GM21529 (cell line): ENCODE measurements at regions not wholly inside any gene's neighbourhood (a gene's known extent, or its start where the extent isn't known, plus 50 kb on each side); places are given as distances from the start of the nearest gene placed in this dataset.

Experiments used
- ATAC-seq: cut with Tn5 transposase; IDR thresholded peaks from one replicate; pipeline ENCODE4 v1.9.1; 2021; ENCODE audit not compliant: unreplicated experiment

DNA sequence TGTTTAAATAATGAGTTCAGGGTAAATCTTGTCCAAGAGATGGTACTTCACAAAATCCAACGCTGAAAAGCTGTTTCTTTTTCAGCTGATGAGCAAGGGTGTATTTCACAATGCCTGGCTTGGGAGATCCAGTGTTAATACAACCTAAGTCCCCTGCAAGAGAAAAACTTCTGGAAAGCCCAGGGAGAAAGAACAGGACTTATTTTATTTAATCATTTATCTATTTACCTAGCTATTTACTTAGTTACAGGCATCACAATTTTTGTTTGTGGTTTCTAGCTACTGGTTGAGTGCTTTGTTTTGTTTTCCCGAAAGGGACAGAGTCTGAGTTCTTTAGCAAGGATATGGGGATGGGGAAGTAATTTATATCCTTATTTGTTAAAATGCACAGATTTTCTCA is 598.2 kb upstream of the SYT4 start:
- ATAC-seq: no peak

DNA sequence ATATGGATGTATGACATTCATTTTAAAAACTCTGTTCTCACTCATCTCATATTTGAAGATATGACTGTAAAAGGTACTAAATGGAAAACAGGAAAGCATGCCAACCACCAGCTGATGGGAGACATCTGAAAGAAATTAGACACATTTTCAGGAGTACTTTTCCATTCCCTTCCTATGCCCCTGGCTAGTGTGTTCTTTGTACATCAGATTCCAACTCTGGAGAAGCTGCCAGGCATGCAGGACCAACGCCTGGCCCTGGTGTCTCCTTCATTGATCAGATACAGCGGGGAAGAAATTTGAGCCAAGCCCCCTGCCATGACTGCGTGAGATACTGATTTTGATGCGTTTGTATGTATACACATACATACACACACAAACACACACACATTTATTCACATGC is 599.0 kb upstream of the SYT4 start:
- ATAC-seq: no peak

DNA sequence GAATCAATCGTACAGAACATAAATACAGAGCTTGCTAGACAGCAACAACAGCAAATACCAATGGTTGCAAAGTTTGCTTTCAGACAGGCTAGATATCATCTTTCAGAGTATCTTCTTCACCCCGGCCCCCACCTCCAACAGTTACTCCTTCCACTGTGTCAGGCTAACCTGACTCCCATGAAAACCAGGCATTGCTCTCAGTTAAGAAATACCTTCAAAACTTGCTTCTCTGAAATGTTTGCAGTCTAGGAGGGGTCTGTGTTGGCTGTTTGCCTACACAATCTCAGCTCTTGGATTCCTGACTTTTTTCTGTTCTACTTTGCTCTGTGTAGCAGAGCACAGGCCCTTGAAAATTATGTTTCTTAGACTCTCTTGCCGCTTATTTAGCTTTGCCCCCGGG is 599.5 kb upstream of the SYT4 start:
- no peak for ATAC-seq

DNA sequence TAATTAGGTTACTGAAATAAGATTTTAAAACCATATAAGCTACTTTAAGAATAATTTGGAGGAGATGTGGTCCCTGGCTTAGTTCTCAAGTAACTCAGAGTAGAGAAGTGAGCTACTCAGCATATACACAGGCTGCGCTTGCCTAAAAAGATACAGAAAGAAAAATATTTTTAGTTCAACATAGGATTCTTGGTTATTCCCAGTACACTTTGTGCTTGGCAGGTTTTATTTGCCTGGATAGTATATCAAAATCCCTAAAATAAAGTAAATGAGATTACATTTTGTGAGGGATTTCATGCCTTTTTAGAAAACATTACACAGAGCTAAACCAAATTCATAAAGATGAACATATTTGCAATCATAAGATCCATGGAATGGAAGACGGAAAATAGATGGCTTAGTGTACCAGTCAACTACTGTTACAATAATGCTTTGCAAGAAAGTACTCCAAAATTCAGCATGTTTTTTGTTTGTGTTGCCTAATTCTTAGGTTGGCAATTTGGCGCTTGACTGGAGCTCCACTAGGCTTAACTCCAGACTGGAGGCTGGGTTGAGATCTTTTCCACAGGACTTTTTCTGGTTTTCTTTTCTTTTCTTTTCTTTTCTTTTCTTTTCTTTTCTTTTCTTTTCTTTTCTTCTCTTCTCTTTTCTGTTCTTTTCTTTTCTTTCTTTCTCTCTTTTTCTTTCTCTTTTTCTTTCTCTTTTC is 600.5 kb upstream of the SYT4 start:
- ATAC-seq: no peak

DNA sequence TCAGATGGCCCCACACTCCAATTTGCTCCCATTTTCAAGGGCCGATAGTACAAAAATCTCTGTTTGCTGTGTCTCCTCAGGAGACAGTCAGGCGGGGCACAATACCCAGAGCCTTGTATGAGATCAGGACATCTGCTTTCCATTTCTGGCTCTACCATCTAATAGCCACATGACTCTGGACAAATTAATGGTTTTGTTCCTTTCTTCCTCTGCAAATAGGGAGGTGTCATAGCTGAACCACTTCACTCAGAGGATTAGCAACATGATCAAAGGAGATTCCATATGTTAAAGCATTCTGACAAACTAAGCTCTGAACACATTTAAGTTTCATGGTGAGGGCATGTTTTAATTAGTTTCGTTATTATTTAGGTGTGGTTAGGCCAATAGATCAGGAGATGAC is 602.1 kb upstream of the SYT4 start:
- ATAC-seq: no peak

DNA sequence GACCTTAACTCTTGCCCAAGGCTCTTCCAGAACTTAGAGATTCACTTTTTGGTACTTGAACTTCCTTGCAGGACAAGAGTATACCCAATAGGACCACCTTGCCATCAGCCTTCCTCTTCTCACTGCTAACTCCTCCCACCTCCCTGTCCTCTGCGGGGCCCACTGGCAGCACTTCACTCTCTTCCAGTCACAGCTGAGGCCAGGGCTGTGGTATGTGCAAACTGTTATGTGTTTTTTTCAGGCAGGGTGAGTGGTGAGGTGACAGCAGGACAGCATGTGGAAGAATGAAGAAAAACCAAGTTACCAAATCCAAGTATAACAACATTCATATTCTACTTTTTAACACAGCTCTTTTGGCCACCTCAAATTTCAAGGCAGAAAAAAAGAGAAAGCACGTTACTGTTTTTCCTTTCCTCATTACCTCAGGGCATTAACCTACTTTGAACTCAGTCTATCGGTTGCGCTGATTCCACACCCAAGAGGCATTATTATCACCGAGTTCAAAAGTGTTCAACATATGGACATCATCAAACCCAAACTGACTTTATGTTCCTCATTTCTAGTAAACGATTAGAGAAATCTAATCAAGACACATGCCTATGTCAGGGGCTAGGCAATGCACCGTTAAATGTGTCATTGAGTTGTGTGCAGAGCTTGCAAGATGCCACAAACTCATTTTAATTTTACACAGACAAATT is 605.2 kb upstream of the SYT4 start:
- no peak for ATAC-seq

DNA sequence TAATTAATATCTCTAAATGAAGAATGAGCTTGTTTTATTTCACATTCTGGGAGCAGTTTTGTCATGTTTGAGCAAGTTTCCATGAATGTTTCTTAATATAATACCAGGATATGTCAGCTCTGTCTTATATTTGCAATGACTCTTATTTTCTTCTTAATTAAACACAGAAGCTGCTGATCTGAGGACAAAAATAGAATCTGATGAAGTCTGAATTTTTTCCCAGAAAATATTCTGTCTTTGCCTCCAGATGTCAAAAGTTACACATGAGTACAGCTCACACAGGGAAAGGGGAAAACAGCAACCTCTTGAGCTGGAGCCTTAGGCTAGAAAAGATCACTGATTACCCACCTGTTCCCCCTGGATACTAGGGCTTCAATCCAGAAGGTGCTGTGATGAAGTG is 606.6 kb upstream of the SYT4 start:
- no peak for ATAC-seq

DNA sequence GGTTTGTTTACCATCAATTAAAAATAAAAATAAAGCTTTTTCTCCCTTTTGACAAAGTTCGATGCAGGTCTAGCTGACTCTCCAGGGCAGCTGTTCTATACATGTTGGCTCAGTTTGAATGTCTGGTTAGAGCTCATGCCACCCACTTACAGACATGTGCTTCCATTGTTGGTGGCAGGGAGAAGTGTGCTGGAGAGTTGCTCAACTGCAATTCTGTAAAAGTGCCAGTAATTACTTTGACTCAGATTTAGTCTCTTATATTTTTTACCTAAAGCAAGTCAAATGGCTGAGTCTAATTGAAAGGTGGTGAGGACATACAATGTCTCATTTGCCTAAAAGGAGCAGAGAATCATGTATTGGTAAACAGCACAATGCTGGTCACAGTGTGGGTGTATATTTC is 609.1 kb upstream of the SYT4 start:
- no peak for ATAC-seq

DNA sequence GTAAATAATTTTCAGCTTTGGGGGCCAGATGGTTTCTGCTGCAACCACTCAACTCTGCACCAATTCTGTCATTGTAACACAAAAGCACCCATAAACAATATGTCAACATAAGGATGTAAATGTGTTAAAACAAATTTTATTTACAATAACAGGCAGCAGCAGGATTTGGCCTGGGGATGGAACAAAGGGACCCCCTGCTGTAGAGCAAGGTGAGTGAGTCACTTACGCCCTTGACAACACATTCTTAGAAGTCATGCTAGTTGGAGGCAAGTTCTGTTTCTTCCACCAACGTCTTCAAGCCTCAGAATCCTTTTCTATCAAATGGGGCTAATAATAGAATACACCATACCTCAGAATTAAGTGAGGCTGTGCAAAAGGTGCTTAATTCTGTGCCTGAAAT is 610.2 kb upstream of the SYT4 start:
- no peak for ATAC-seq

DNA sequence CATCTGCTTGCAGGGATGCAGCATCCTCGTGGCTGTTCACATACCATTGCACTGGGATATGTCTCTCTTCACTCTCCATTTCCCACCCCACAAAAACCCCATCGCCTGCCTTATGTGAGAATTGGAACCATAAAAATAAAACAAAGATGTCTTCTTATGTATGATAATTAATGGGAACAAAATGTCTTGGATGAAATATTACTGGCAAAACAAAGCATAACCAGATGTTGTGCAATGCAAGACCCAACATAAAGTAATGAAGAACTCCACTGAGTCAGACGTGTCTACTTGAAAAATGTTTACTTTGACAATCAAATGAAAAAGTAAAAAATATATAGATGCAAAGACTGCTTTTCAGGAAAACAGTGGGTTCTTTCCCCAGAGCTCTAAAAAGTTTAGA is 611.3 kb upstream of the SYT4 start:
- no peak for ATAC-seq

DNA sequence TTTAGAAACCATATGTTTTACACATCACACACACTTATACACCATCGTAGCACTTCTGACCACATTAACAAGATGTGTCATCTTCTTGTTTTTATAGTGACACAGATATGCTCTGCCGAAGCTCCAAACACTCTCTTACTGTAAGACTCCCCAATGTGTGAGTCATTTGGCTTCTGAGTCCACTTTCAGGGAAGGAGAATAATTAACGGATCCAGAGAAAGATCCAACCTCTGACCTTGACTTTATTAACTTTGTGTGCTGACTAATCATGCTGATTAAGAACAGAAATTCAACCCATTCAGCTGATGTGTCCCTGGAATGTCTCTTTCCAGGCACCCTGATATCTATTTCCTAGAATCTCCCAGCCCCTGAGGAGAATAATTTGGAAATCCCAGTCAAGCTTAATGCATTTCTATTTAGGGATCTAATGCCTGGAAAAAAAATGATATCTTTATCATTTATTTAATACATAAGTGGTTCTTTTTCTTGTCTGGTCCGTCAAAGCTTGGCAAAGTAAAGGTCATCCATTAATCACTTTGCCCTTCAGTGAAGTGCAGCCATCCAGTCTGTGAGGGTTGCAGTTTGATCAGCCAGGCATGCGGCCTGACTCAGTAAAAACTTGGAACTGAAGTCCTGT is 615.8 kb upstream of the SYT4 start:
- ATAC-seq: no peak

DNA sequence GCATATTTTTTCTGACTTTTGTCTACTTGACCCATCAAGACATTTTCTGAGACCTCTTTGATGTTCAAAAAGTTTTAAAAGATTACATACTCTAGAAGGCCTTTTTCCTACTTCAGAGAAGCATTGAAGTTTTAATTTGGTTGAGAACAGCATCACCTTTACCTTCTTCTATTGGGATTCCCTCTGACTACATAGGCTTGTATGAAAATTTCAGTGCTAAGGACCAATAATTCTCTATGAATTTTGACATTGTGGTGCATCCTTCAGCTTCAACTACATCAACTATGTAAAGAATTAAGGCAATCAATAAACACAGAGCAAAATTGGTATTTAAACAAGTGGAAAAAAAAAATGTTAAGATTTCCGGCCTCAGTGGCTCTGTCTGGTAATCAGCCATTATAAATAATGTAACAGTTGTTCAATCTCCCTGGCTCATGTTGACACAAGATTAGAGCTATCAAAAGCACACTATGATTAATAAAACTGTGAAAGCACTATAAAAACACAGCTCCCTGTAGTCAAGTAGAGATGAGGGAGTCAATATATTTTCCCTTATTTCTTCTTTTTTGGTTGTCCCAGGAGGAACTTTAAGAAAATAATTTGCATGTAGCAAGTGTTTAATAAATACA is 627.0 kb upstream of the SYT4 start:
- ATAC-seq: no peak

DNA sequence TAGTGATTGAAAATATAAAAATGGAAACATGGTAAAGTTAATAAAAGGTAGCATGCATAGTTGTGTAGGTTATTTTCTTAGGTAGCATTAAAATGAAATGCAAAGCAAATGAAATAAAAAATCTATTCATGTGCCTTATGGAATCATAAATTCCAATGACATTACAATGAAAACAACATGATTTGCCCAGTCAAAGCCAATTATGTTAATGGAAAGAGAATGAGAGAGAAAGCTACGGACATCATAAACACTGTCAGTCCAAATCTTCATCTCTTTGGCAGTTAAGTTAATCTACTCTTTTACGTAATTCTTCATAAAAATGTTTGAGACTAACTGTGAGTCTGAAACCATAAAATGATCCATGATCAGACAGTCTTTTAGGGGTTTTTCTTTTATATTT is 636.7 kb upstream of the SYT4 start:
- ATAC-seq: no peak

DNA sequence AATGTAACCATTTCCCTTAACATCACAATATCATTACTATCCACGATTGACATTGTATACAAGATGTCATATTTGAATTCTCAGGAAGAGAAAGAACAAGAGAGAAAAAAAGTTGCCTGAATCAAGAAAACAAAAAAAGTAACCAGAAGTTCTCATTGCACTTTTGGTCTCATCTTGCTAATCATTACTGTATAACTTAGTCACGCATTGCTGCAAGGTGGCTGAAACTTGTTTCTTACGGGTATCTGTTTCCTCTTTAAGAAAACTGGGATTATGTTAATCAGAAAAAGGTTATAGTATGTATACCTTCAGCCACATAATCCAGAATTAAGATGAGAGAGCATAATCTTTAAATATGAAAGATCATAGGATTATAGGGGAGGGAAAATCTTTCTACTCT is 639.7 kb upstream of the SYT4 start:
- ATAC-seq: no peak

DNA sequence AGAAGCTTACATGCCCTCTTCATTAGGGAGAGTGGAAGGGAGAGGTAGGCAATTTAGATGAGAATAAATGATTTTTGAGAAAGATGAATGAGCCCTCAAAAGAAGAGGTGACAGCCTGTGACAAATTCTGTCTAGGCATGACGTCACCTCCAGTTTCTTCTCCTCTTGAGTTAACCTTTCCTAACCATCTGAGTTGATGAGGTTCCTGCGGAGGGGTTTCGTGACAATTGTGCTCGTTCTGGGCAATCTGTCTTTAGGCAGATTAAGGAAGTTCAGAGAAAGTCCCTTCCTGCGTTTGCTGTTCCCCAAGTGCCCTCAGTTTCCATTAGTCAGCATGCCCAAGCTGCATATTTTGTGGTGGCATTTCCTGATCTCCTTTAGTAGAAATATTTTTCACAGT is 640.2 kb upstream of the SYT4 start:
- no peak for ATAC-seq

DNA sequence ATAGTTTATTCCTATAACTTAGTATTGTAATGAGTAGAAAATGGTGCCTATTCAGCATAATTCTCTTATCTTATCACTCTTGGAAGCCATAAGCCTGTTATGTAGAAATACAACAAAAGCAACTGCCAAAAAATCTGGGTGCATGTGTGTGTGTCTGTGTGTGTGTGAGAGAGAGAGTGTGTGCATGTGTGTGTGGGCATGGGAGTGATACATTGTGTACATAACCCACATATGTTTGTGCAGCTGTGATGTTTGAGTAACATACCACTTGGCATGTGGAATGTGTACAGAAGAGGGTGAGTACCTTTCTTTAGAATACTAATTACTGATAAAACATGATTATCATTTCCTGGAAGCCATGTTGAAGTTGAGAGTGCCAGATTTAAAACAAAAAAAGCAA is 642.3 kb upstream of the SYT4 start:
- no peak for ATAC-seq

DNA sequence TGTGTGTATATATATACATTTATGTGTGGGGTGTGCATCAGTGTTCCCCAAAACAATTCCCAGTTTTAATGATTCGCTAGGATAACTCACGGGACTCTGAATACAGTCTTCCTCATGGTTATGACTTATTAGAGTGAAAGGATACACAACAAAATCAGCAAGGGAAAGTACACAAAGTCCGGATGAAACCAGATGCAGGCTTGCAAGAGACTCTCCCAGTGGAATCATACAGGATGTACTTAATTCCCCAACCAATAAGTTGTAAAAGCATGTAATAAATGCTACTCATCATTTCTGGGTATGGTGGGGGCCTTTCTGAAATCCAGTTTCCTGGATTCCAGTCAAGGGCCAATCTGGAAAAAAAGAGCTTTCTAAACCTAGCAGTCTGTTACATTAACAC is 654.1 kb upstream of the SYT4 start:
- no peak for ATAC-seq

DNA sequence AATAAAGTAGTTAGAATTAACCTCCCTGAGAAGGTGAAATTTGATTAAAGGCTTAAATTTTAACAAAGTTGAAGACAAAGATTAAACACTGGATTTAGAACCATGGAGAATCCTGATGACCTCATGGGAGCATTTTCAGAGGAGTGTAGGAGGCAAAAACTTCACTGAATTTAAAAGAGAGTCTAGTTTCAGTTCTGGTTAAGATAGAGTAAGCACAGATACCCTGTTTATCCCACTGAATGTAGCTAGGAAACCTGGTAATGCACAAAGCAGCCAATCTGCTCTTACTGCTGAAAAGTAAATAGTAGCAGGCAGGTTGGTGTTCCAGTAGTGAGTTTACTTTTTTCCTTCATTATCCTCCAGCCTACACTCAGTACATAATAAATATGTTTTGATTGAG is 654.9 kb upstream of the SYT4 start:
- no peak for ATAC-seq

DNA sequence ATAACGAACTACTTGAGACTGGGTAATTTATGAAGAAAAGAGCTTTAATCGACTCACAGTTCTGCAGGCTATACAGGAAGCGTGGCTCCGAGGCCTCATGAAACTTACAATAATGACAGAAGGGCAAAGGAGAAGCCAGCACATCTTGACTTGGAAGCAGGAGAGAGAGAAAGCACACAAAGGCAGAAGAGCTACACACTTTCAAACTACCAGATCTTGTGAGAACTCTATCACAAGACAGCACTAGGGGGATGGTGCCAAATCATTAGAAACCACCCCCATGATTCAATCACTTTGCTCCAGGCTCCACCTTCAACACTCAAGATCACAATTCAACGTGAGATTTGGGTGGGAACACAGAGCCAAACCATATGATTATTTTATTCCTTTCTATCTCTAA is 655.9 kb upstream of the SYT4 start:
- ATAC-seq: no peak

DNA sequence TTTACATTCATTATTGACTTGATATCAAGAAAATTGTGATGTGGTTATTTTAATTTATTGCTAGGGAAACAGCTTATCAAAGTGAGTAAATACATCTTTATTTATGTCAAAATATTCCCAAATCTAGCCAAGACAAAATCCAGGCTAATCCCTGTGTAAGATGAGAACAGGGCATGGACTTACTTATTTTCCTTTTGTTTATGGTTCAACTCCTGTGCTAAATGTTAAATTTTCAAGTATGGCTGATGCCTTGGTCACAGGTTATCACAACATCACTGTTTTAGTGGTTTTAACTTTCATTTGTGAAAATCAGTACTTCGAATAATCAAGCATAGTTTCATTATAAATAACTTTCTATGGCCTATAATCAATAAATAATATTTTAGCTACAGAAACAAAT is 657.0 kb upstream of the SYT4 start:
- no peak for ATAC-seq

DNA sequence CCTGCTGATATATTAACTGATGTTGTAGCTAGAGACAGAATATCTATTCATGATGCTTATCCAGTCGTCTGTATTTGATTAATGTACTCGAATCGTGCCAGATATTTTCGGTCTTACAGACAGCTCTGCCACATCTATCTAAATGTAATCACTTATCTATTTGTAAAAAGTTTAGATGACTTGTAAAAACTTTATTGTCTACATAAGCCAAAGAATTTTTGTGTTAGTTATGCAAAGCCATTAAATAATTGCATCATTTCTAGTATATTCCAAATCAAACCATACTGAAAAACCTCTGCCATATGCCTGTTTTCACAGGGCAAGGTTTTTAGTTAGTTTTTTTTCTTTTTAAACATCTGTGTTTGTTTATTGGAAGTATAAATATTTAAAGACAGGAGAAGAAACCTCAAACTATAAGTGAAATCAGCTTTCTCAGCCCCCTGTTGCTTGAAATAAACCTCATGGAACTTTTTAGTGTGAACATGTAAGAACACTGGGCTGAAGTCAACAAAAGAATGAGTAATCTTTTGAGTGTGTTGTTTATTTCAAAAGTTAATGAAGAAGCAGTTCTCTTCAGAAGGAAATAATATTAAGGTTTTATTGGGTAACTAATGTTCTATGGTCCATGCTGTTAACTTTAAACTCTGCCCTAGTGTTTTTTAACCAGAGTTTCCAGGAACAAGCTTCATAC is 657.6 kb upstream of the SYT4 start:
- ATAC-seq: no peak

DNA sequence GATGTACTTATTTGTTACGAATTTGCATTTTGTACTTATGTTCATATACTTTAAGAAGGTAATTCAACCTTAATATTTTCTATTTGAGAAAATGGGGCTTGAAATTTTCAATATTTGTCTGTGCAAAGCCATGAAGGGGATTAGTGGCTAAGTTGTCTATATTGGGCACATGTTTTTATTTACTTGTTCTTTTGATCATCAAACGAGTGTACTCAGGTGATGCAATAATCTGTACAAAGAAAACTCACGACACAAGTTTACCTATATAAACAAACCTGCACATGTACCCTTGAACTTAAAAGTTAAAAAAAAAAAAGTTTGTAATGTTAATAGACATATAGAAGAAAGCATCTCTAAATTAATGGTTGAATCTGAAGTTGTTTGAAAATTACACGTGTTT is 658.9 kb upstream of the SYT4 start:
- no peak for ATAC-seq
